Stomach (tissue), 4 donors: ENCODE measurements at regions not wholly inside any gene's neighbourhood (a gene's known extent, or its start where the extent isn't known, plus 50 kb on each side); places are given as distances from the start of the nearest gene placed in this dataset.

Source experiments
- CTCF ChIP-seq, 7 experiments: fragments of 450-650 bp in 4 of 7; fragments of 200-600 bp in 3 of 7; sonication (generic) in 3 of 7; IDR thresholded peaks; one replicate each; pipeline ENCODE4 v1.5.1; 2016 to 2019; ENCODE audit warnings: antibody characterized with exemption in 7 of 7, control low read depth in 2 of 7, mild to moderate bottlenecking in 1 of 7
- POLR2A ChIP-seq, 4 donors: fragments of 450-650 bp; IDR thresholded peaks; one replicate each; pipeline ENCODE4 v1.6.1; 2016; ENCODE audit warnings: antibody characterized with exemption in 4 of 4, control low read depth in 2 of 4, mild to moderate bottlenecking in 1 of 4, moderate library complexity in 1 of 4

GRCh38 chr2:4499316-4500030, 796.1 kb downstream of the DCDC2C start:
- no peak for TF ChIP-seq CTCF (IDR thresholded peaks at IDR 0.05)
- TF ChIP-seq POLR2A (IDR thresholded peaks at IDR 0.05): no peak
